ENCODE measurements at regions not wholly inside any gene's neighbourhood (a gene's known extent, or its start where the extent isn't known, plus 50 kb on each side); places are given as distances from the start of the nearest gene placed in this dataset.

DNA sequence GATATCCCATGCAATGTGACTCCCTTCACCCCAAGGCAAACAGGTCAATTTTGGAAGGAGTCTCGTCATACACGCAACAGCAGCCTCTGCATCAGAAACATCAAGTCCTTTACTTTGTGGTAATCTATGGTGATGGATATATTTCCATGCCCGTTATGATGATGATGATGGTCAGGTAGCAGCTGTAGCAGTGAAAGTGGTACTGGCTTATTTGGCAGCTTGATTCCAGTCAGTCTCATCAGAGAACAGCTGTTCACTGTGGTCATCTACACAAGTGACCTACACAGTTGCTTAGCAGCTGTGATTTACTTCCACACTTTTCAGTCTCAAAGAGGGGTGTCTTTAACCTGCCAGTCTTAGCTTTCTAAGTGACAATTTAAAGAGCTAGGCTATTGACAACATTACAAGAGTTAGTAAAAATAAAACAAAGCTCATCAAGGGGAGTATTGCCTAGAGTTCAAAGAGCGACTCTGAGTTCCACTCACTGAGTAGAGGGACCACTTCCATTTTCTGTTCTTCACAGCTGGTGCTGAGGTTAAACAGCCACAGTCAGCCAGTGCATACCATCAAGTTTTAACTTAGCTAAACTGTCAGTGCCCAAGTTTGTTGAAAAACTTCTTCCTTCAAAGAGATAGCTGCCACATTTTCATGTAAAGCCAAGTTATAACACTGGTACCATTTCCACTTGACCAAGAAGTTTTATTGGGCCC is 587.4 kb upstream of the KCNMB2 start:
- Histone ChIP-seq H3K9me3 (no peaks in the 10 kb centered on the region), H3K27me3 (no peaks in the 10 kb centered on the region), H3K4me3 (no peak overlapping the region), H3K27ac (no peak overlapping the region), H3K4me1 (ENCODE audit: insufficient read depth) (no peaks in the 10 kb centered on the region), H3K36me3 (no peaks in the 10 kb centered on the region)
- intact Hi-C loops (cut with DNase I), result no loop called here
- TF ChIP-seq, protein P1, sequence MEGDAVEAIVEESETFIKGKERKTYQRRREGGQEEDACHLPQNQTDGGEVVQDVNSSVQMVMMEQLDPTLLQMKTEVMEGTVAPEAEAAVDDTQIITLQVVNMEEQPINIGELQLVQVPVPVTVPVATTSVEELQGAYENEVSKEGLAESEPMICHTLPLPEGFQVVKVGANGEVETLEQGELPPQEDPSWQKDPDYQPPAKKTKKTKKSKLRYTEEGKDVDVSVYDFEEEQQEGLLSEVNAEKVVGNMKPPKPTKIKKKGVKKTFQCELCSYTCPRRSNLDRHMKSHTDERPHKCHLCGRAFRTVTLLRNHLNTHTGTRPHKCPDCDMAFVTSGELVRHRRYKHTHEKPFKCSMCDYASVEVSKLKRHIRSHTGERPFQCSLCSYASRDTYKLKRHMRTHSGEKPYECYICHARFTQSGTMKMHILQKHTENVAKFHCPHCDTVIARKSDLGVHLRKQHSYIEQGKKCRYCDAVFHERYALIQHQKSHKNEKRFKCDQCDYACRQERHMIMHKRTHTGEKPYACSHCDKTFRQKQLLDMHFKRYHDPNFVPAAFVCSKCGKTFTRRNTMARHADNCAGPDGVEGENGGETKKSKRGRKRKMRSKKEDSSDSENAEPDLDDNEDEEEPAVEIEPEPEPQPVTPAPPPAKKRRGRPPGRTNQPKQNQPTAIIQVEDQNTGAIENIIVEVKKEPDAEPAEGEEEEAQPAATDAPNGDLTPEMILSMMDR (IDR thresholded peaks at IDR 0.05), result no peak
- TF ChIP-seq EP300 (IDR thresholded peaks at IDR 0.05) (no peak), POLR2A (IDR thresholded peaks at IDR 0.05) (no peak)
- no peak for DNase-seq
- WGBS, 3 donors, result 96 to 97% (median 96%) methylated on average over 4 of the region's 4 CpGs

DNA sequence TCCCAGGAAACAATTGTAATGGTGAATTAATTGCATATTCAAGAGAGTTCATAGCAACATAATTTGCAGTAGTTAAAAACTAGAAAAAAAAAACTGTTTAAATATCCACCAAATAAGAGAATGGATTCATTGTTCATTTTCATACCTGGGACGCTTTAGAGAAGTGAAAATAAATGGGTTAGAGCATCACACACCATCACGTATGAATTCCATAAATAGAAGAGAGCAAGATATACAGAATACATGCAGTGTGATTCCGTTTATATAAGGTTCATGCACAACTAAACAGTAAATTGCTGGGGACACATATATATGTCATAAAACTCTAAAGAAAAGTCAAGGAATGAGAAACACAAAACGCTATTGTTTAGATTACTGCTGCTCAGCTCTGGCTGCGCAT is 577.0 kb upstream of the KCNMB2 start:
- no peaks in the 10 kb centered on the region for H3K9me3 ChIP-seq
- no peaks in the 10 kb centered on the region for H3K4me1 ChIP-seq (ENCODE audit: insufficient read depth)
- no peaks in the 10 kb centered on the region for H3K27me3 ChIP-seq
- 81 to 94% (median 91%) methylated on average over 5 of the region's 5 CpGs for WGBS, 3 donors
- no peaks in the 10 kb centered on the region for H3K36me3 ChIP-seq
- no peak for DNase-seq
- TF ChIP-seq POLR2A (IDR thresholded peaks at IDR 0.05), result no peak
- TF ChIP-seq EP300 (IDR thresholded peaks at IDR 0.05), result no peak
- TF ChIP-seq, protein P1 (IDR thresholded peaks at IDR 0.05), result no peak
- no peak overlapping the region for H3K4me3 ChIP-seq
- no peak overlapping the region for H3K27ac ChIP-seq
- intact Hi-C loops (cut with DNase I), result loop anchor here in 1 of 4 donors (10.0 kb wide), 1 partner anchor 866 kb away; no protein-coding TSS in a partner anchor

DNA sequence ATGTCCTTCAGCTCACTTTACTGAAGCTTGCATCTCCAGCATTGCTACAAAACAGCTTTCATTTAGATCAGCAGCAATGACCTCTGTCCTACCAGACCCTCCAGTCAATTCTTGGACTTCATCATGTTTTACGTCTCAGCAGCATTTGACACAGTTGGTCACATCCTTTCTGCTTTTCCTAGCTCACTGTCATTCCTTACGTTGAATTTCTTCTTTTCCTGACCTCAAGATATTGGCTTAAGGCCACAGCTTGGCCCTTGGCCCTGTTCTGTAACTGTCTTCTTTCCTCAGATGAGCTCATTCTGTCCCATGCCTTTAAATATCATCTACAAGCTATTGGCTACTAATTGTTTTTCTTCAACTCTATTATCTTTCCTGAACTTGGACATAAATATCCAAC is 576.2 kb upstream of the KCNMB2 start:
- H3K4me3 ChIP-seq, result no peak overlapping the region
- no peaks in the 10 kb centered on the region for H3K36me3 ChIP-seq
- TF ChIP-seq, protein P1 (IDR thresholded peaks at IDR 0.05), result no peak
- TF ChIP-seq EP300 (IDR thresholded peaks at IDR 0.05) (no peak), POLR2A (IDR thresholded peaks at IDR 0.05) (no peak)
- H3K9me3 ChIP-seq, result no peaks in the 10 kb centered on the region
- WGBS, 3 donors, result 67 to 77% (median 75%) methylated on average over 2 of the region's 2 CpGs
- H3K27me3 ChIP-seq, result no peaks in the 10 kb centered on the region
- H3K4me1 ChIP-seq (ENCODE audit: insufficient read depth), result no peaks in the 10 kb centered on the region
- intact Hi-C loops (cut with DNase I), result no loop called here
- H3K27ac ChIP-seq, result no peak overlapping the region
- no peak for DNase-seq

DNA sequence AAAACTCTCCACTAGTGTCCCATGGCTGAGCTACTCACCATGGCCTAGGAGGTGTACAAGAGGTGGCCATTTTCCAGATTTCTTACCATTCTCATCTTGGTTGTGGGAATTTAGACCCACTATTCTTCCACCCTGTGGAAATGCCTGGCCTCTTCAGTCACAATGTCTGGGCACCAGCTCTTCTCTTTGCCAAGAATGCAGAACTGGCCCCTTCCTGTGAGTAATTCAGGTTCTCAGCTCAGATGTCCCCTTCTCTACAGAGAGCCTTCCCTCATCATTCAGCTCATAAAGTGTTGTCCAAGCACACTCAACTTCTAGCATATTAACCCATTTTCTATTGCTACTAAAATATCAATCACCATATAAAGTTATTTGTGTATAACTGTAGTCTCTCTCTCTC is 575.5 kb upstream of the KCNMB2 start:
- H3K36me3 ChIP-seq, result no peaks in the 10 kb centered on the region
- H3K27ac ChIP-seq, result no peak overlapping the region
- no peak overlapping the region for H3K4me3 ChIP-seq
- no peaks in the 10 kb centered on the region for H3K27me3 ChIP-seq
- intact Hi-C loops (cut with DNase I), result no loop called here
- no peaks in the 10 kb centered on the region for H3K9me3 ChIP-seq
- H3K4me1 ChIP-seq (ENCODE audit: insufficient read depth), result no peaks in the 10 kb centered on the region
- TF ChIP-seq POLR2A (IDR thresholded peaks at IDR 0.05) (no peak), EP300 (IDR thresholded peaks at IDR 0.05) (no peak)
- TF ChIP-seq, protein P1 (IDR thresholded peaks at IDR 0.05), result no peak
- DNase-seq, result no peak

All from ovary (tissue), 7 donors.